Calu3 (cell line): ENCODE measurements at regions not wholly inside any gene's neighbourhood (a gene's known extent, or its start where the extent isn't known, plus 50 kb on each side); places are given as distances from the start of the nearest gene placed in this dataset.

Experiments
- BruUV-seq: library from RNA; stranded (reverse); fragments of 400-500 nt; replicated peaks from 2 replicates; lab custom pipeline; 2021; lab: Mats Ljungman, UMichigan
- CTCF ChIA-PET: fragments of 300-600 bp; sonication (Branson Sonifier 250); formaldehyde crosslinking; loops from one replicate; lab custom pipeline; 2022; ENCODE audit warnings: antibody characterized with exemption; lab: Charles Lee
- DNase-seq: peaks from one replicate; pipeline ENCODE4 v3.0.0; 2022
- H3K27ac Mint-ChIP-seq: one replicate; pipeline ENCODE4 v1.8.0; 2022; ENCODE audit warnings: mixed read lengths; ENCODE audit not compliant: unreplicated experiment
- H3K27me3 Mint-ChIP-seq: one replicate; pipeline ENCODE4 v1.8.0; 2022; ENCODE audit warnings: mixed read lengths; ENCODE audit not compliant: unreplicated experiment
- H3K36me3 Mint-ChIP-seq: one replicate; pipeline ENCODE4 v1.8.0; 2022; ENCODE audit warnings: mild to moderate bottlenecking, moderate library complexity, mixed read lengths; ENCODE audit not compliant: insufficient read depth, unreplicated experiment
- H3K4me1 Mint-ChIP-seq: one replicate; pipeline ENCODE4 v1.8.0; 2022; ENCODE audit warnings: mild to moderate bottlenecking, low read depth, mixed read lengths; ENCODE audit not compliant: unreplicated experiment
- H3K4me3 Mint-ChIP-seq: one replicate; pipeline ENCODE4 v1.8.0; 2022; ENCODE audit warnings: mild to moderate bottlenecking, low read depth, moderate library complexity, mixed read lengths; ENCODE audit not compliant: unreplicated experiment
- H3K9me3 Mint-ChIP-seq: one replicate; pipeline ENCODE4 v1.8.0; 2022; ENCODE audit warnings: low read depth, mixed read lengths; ENCODE audit not compliant: unreplicated experiment
- CTCF ChIP-seq: fragments of 200-600 bp; IDR thresholded peaks from one replicate; pipeline ENCODE4 v1.8.0; 2022; ENCODE audit warnings: antibody characterized with exemption; ENCODE audit not compliant: unreplicated experiment
- intact Hi-C: fragments of 100-400 bp; cut with micrococcal nuclease; formaldehyde crosslinking; loops from one replicate; pipeline ENCODE4 v1.10.0; 2022; ENCODE audit not compliant: unreplicated experiment

- Mint-ChIP-seq H3K4me1 (no peaks in the 10 kb centered on the region), H3K27ac (no peak overlapping the region), H3K4me3 (no peak overlapping the region), H3K36me3 (no peaks in the 10 kb centered on the region), H3K9me3 (no peaks in the 10 kb centered on the region), H3K27me3 (no peaks in the 10 kb centered on the region)
- TF ChIP-seq CTCF = no peak
- intact Hi-C loops = no loop called here
- DNase-seq = no peak
- BruUV-seq = no TSS peak
- CTCF ChIA-PET = no interaction called here
Observed at GRCh38 chr3:102545276-102545675, 110.5 kb downstream of the ZPLD1 start.

DNA sequence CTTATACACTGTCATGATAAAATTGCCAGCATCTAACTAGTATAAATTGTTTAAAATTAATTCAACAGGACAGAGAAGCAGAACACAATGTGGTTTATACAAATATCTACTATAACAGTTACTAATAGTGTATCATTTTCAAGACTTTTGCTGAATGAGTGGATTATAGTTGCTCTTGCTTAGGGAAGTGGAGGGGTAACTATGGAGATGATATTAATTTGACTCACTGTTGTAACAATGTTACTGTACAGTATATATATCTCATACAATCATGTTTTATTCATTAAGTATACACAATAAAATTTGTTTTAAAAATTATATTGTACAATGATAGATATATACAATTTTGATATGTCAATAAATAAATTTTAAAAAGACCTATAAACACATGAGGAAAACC is 119.1 kb downstream of the ZPLD1 start:
- TF ChIP-seq CTCF = no peak
- Mint-ChIP-seq H3K27ac (no peak overlapping the region), H3K27me3 (no peaks in the 10 kb centered on the region), H3K4me3 (no peak overlapping the region), H3K9me3 (no peaks in the 10 kb centered on the region), H3K36me3 (no peaks in the 10 kb centered on the region), H3K4me1 (no peaks in the 10 kb centered on the region)
- CTCF ChIA-PET = no interaction called here
- intact Hi-C loops = no loop called here
- DNase-seq = no peak
- BruUV-seq = no TSS peak

DNA sequence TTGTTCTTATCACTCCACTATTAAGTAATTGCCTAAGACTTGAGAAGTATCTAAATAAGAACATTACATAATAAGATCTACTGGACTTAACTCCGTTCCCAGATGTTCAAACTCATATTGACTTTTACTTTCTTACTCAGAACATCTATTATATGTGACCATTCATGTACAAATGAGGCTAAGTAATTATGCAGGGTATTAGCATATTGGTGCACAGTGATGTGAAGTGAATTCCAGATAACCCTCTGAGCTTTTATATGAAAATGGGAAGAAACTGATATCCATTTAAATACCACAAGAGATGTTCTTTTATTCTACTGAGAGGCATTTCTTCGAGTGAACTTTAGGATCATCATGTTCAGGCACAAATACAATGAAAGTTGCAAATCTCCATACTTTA is 135.7 kb downstream of the ZPLD1 start:
- Mint-ChIP-seq H3K36me3 (no peaks in the 10 kb centered on the region), H3K4me1 (no peaks in the 10 kb centered on the region), H3K4me3 (no peak overlapping the region), H3K27ac (no peak overlapping the region), H3K27me3 (no peaks in the 10 kb centered on the region), H3K9me3 (no peaks in the 10 kb centered on the region)
- BruUV-seq = no TSS peak
- DNase-seq = no peak
- CTCF ChIA-PET = no interaction called here
- intact Hi-C loops = no loop called here
- TF ChIP-seq CTCF = no peak

GRCh38 chr3:102571006-102571405 is 136.2 kb downstream of the ZPLD1 start:
- BruUV-seq = no TSS peak
- Mint-ChIP-seq H3K27ac (no peak overlapping the region), H3K27me3 (no peaks in the 10 kb centered on the region), H3K9me3 (no peaks in the 10 kb centered on the region), H3K36me3 (no peaks in the 10 kb centered on the region), H3K4me1 (no peaks in the 10 kb centered on the region), H3K4me3 (no peak overlapping the region)
- intact Hi-C loops = no loop called here
- no peak for TF ChIP-seq CTCF
- DNase-seq = no peak
- CTCF ChIA-PET = no interaction called here
